NB4 (cell line): ENCODE measurements at regions not wholly inside any gene's neighbourhood (a gene's known extent, or its start where the extent isn't known, plus 50 kb on each side); places are given as distances from the start of the nearest gene placed in this dataset.
A peak's percentile ranks its signal among the peaks of the same experiment; 100 is the strongest.
"Not testable (repeated sequence)": the region's sequence is repeated elsewhere in the genome, so short reads cannot be mapped to it uniquely, and the experiment has no call there.

Experiments used
- DNase-seq: peaks from one replicate; pipeline ENCODE4 v3.0.0; 2010; ENCODE audit warnings: low read depth
- H3K4me3 ChIP-seq: one replicate; pipeline ENCODE4 v1.5.1; 2011; ENCODE audit warnings: mild to moderate bottlenecking, low read depth, low read length, moderate library complexity
- CTCF ChIP-seq: IDR thresholded peaks from one replicate; pipeline ENCODE4 v1.5.1; 2012; ENCODE audit warnings: low read depth, low read length
- MAX ChIP-seq: IDR thresholded peaks from 2 replicates; pipeline ENCODE4 v1.6.1; 2011; ENCODE audit warnings: low read depth, low read length
- MYC ChIP-seq: IDR thresholded peaks from 2 replicates; pipeline ENCODE4 v1.6.1; 2011; ENCODE audit warnings: low read depth, low read length
- POLR2A ChIP-seq: IDR thresholded peaks from 2 replicates; pipeline ENCODE4 v1.6.1; 2011; ENCODE audit warnings: mild to moderate bottlenecking; ENCODE audit not compliant: insufficient read length; ENCODE audit errors: extremely low read depth

GRCh38 chr4:57943682-57944081, 833.5 kb upstream of the IGFBP7 start:
- no peak overlapping the region for H3K4me3 ChIP-seq
- peak; percentile 22 for DNase-seq
- TF ChIP-seq POLR2A = no peak
- TF ChIP-seq MYC = no peak
- TF ChIP-seq MAX = no peak
- no peak for TF ChIP-seq CTCF

- not testable (repeated sequence) for DNase-seq, H3K4me3 ChIP-seq
These were observed 827.1 kb upstream of the IGFBP7 start for GRCh38 chr4:57937326-57937725.

GRCh38 chr4:57926311-57926710, 816.1 kb upstream of the IGFBP7 start:
- DNase-seq = no peak
- TF ChIP-seq POLR2A (no peak), CTCF (no peak), MAX (no peak), MYC (no peak)
- H3K4me3 ChIP-seq = no peak overlapping the region

GRCh38 chr4:57924951-57925350, 814.8 kb upstream of the IGFBP7 start:
- H3K4me3 ChIP-seq = no peak overlapping the region
- DNase-seq = no peak
- no peak for TF ChIP-seq MAX

GRCh38 chr4:57916479-57916878, 806.3 kb upstream of the IGFBP7 start:
- H3K4me3 ChIP-seq = no peak overlapping the region
- TF ChIP-seq POLR2A (no peak), MYC (no peak), CTCF (no peak), MAX (no peak)
- no peak for DNase-seq

- TF ChIP-seq MAX (no peak), CTCF (no peak), MYC (no peak), POLR2A (no peak)
- no peak for DNase-seq
- no peak overlapping the region for H3K4me3 ChIP-seq
These were observed 801.0 kb upstream of the IGFBP7 start for GRCh38 chr4:57911203-57911602.

- DNase-seq = no peak
- no peak for TF ChIP-seq POLR2A
- TF ChIP-seq MYC = no peak
- no peak for TF ChIP-seq MAX
- TF ChIP-seq CTCF = no peak
- H3K4me3 ChIP-seq = no peak overlapping the region
These were observed 800.0 kb upstream of the IGFBP7 start for GRCh38 chr4:57910151-57910550.
